Thyroid gland (tissue), 4 donors: ENCODE measurements at regions not wholly inside any gene's neighbourhood (a gene's known extent, or its start where the extent isn't known, plus 50 kb on each side); places are given as distances from the start of the nearest gene placed in this dataset.

Experiments
- CTCF ChIP-seq, 6 experiments: fragments of 200-600 bp in 3 of 6; fragments of 450-650 bp in 3 of 6; sonication (generic) in 3 of 6; IDR thresholded peaks; one replicate each; pipeline ENCODE4 v1.5.1; 2016 to 2019; ENCODE audit warnings: antibody characterized with exemption in 6 of 6, mild to moderate bottlenecking in 2 of 6, inconsistent platforms in 1 of 6, moderate library complexity in 1 of 6
- POLR2A ChIP-seq, 2 donors: fragments of 450-650 bp; IDR thresholded peaks; one replicate each; pipeline ENCODE4 v1.6.1; 2017; ENCODE audit warnings: antibody characterized with exemption in 2 of 2, mild to moderate bottlenecking in 2 of 2, moderate library complexity in 1 of 2

GRCh38 chr17:31733326-31733725 is 125.7 kb downstream of the COPRS start:
- no peak for TF ChIP-seq POLR2A (IDR thresholded peaks at IDR 0.05)
- TF ChIP-seq CTCF (IDR thresholded peaks at IDR 0.05) = peak in 1 of 6 experiments; percentile 6
